Retinal pigment epithelial cell (primary cell): ENCODE measurements at regions not wholly inside any gene's neighbourhood (a gene's known extent, or its start where the extent isn't known, plus 50 kb on each side); places are given as distances from the start of the nearest gene placed in this dataset.
"Not testable (repeated sequence)": the region's sequence is repeated elsewhere in the genome, so short reads cannot be mapped to it uniquely, and the experiment has no call there.

Experiments used
- DNase-seq: peaks from one replicate; pipeline ENCODE4 v3.0.0-alpha.2; 2010; ENCODE audit warnings: low read depth
- H3K4me3 ChIP-seq: 2 replicates; pipeline ENCODE4 v1.5.1; 2011; ENCODE audit warnings: mild to moderate bottlenecking, low read length, control low read depth, moderate library complexity
- TF ChIP-seq, protein P1 (sequence below): conservative IDR thresholded peaks from 2 replicates; pipeline ENCODE4 v1.5.1; 2011; ENCODE audit warnings: low read depth, low read length, control low read depth, inconsistent platforms

DNA sequence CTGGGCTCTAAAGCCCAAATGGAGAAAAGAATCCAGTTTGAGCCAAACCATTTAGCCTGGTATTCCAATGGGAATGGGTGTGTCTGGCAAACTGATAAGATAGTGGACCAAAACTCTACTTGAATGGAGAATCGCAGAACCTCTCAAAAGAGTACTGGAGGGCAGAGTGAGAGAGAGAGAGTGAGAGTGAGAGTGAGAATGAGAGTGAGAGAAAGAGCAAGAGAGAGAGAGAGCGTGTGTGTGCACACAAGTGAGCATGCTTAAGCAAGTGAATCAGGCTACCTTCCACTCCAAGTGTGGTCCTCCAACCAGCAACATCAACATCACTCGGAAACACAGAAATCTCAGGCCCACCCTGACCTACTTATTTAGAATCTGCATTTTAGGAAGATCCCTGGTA lies 58.8 kb downstream of the UQCRFS1 start:
- TF ChIP-seq, protein P1, sequence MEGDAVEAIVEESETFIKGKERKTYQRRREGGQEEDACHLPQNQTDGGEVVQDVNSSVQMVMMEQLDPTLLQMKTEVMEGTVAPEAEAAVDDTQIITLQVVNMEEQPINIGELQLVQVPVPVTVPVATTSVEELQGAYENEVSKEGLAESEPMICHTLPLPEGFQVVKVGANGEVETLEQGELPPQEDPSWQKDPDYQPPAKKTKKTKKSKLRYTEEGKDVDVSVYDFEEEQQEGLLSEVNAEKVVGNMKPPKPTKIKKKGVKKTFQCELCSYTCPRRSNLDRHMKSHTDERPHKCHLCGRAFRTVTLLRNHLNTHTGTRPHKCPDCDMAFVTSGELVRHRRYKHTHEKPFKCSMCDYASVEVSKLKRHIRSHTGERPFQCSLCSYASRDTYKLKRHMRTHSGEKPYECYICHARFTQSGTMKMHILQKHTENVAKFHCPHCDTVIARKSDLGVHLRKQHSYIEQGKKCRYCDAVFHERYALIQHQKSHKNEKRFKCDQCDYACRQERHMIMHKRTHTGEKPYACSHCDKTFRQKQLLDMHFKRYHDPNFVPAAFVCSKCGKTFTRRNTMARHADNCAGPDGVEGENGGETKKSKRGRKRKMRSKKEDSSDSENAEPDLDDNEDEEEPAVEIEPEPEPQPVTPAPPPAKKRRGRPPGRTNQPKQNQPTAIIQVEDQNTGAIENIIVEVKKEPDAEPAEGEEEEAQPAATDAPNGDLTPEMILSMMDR, result no peak
- no peak for DNase-seq

DNA sequence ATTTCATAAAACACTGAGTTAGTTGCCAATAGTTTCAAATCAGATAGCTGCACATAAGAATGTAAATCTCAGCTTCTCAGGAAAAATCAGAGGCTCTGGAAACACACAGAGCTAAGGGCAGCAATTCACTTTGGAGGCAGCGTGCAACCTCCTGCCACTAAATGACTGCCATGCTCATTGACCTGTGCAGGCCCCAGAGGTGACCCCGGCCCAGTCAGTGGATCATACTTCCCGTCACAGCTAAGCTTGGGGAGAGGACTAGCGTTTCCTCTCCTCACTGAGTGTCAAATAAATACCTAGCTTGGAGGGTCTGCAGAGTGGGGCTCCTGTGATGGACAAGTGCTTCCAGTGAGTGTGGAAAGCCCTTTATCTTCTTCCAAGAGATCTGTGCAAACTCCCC lies 67.2 kb downstream of the UQCRFS1 start:
- no peak overlapping the region for H3K4me3 ChIP-seq
- TF ChIP-seq, protein P1, result no peak
- no peak for DNase-seq

More for the DNA sequence above, 58.8 kb downstream of the UQCRFS1 start:
- H3K4me3 ChIP-seq, result no peak overlapping the region

DNA sequence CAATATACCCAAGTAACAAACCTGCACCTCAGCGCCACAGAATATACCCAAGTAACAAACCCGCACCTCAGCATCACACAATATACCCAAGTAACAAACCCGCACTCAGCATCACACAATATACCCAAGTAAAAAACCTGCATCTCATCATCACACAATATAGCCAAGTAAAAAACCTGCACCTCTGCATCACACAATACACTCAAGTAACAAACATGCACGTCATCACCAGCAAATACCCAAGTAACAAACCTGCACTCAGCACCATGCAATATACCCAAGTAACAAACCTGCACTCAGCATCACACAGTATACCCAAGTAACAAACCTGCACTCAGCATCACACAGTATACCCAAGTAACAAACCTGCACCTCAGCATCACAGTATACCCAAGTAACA lies 69.8 kb downstream of the UQCRFS1 start:
- H3K4me3 ChIP-seq, result no peak overlapping the region
- TF ChIP-seq, protein P1, result no peak
- no peak for DNase-seq

DNA sequence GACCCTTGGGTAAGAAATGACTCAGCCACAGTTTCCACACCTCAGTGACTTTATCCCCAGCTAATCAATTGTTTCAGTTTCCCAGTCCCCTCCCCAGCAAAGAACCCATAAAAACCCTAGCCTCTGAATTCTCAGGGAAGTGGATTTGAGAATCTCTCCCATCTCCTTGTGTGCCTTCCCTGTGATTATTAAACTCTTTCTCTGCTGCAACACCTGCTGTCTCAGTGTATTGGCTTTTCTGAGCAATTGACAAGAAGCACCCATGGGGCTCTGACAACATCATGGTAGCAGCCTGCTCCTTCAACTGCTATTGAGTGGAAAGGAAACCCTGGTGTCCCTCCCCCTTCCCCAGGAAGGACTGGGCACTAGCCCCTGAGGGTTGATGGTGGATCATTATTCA lies 73.7 kb downstream of the UQCRFS1 start:
- no peak for DNase-seq
- H3K4me3 ChIP-seq, result no peak overlapping the region
- TF ChIP-seq, protein P1, result no peak

DNA sequence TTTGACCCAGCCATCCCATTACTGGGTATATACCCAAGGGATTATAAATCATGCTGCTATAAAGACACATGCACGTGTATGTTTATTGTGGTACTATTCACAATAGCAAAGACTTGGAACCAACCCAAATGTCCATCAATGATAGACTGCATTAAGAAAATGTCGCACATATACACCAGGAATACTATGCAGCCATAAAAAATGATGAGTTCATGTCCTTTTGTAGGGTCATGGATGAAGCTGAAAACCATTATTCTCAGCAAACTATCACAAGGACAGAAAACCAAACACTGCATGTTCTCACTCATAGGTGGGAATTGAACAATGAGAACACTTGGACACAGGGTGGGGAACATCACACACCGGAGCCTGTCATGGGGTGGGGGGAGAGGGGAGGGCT lies 74.7 kb downstream of the UQCRFS1 start:
- H3K4me3 ChIP-seq, DNase-seq: not testable (repeated sequence)

DNA sequence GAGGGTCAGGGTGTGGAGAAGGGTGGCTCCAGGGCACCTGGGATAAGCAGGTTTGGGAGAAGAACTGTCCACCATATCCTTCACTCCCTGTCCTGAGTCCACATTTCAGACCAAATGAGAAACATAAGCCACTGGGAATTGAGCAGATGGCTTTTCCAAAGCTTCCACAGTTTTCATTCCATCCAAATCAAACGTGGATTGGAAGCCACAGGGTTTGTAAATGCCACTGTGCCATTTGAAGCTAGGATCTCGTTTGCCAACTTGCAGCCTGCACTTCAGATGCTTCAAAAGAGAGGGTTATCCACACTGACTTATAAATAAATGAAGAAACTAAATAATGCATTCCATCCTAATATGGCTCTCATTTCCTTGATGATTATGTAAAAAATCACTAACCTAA lies 81.5 kb downstream of the UQCRFS1 start:
- no peak for DNase-seq
- no peak overlapping the region for H3K4me3 ChIP-seq
- TF ChIP-seq, protein P1, result no peak

DNA sequence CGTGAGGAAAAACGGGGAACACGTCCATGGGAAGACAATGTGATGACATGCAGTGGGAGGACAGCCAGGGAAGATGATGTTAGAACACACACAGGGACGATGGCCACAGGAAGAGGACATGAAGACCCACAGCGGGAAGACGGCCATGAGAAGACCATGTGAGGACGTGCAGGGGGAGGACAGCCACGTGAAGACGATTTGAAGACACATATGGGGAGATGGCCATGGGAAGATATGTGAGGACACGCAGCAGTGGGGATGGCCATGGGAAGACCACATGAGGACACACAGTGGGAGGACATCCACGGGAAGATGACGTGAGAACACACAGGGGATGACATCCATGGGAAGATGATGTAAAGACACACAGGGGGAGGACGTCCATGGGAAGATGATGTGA lies 83.8 kb downstream of the UQCRFS1 start:
- DNase-seq, result no peak
- TF ChIP-seq, protein P1, result no peak
- no peak overlapping the region for H3K4me3 ChIP-seq

DNA sequence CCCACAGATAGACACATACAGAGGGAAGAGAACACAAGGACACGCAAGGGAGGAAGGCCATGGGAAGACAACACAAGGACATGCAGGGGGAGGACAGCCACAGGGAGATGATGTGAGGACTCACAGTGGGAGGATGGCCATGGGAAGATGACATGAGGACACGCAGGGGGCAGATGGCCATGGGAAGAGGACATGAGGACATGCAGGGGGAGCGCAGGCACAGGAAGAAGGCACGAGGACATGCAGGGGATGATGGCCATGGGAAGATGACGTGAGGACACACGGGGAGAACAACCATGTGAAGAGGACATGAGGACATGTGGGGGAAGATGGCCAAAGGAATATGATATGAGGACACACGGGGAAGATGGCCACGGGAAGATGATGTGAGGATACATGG lies 84.7 kb downstream of the UQCRFS1 start:
- no peak overlapping the region for H3K4me3 ChIP-seq
- DNase-seq, result no peak
- TF ChIP-seq, protein P1, result no peak
